Uterus (tissue), 3 donors: ENCODE measurements at regions not wholly inside any gene's neighbourhood (a gene's known extent, or its start where the extent isn't known, plus 50 kb on each side); places are given as distances from the start of the nearest gene placed in this dataset.

ENCODE experiments used
- DNase-seq, 2 donors: peaks; one replicate each; pipeline ENCODE4 v3.0.0-alpha.2; 2019 to 2020
- H3K27ac ChIP-seq, 2 donors: fragments of 200-600 bp; sonication (generic); 1 replicate in 1 of 2; 2 replicates in 1 of 2; pipeline ENCODE4 v1.5.1; 2016 to 2018
- H3K27me3 ChIP-seq, 2 donors: fragments of 200-600 bp; sonication (generic); one replicate each; pipeline ENCODE4 v1.5.1; 2018 to 2019; ENCODE audit warnings: control low read depth in 1 of 2
- H3K36me3 ChIP-seq, 2 donors: fragments of 200-600 bp; sonication (generic); one replicate each; pipeline ENCODE4 v1.5.1; 2019; ENCODE audit warnings: control low read depth in 1 of 2
- H3K4me1 ChIP-seq, 2 donors: fragments of 200-600 bp; sonication (generic); one replicate each; pipeline ENCODE4 v1.5.1; 2018 to 2019; ENCODE audit warnings: control low read depth in 1 of 2
- H3K4me3 ChIP-seq, 2 donors: fragments of 200-600 bp; sonication (generic); 1 replicate in 1 of 2; 2 replicates in 1 of 2; pipeline ENCODE4 v1.5.1; 2018 to 2019; ENCODE audit warnings: mild to moderate bottlenecking in 1 of 2
- H3K9me3 ChIP-seq, 2 donors: fragments of 200-600 bp; sonication (generic); one replicate each; pipeline ENCODE4 v1.5.1; 2019; ENCODE audit warnings: control low read depth in 1 of 2
- CTCF ChIP-seq, 4 experiments: fragments of 200-600 bp in 2 of 4; fragments of 450-650 bp in 2 of 4; sonication (generic) in 2 of 4; IDR thresholded peaks; one replicate each; pipeline ENCODE4 v1.5.1; 2016 to 2019; ENCODE audit warnings: antibody characterized with exemption in 4 of 4, mild to moderate bottlenecking in 2 of 4, moderate library complexity in 1 of 4
- POLR2A ChIP-seq, 2 donors: fragments of 450-650 bp; IDR thresholded peaks; one replicate each; pipeline ENCODE4 v1.6.1; 2016; ENCODE audit warnings: antibody characterized with exemption in 2 of 2, mild to moderate bottlenecking in 1 of 2, moderate library complexity in 1 of 2
- intact Hi-C: fragments of 100-400 bp; cut with DNase I; formaldehyde crosslinking; loops from one replicate; pipeline ENCODE4 v1.15.1; 2023; ENCODE audit warnings: low total_unique reads
- donor health status: DM: yes; HTN: yes; CAD: no.

- Histone ChIP-seq H3K36me3 (no peaks in the 10 kb centered on the region), H3K4me1 (no peaks in the 10 kb centered on the region), H3K4me3 (no peak overlapping the region), H3K9me3 (no peaks in the 10 kb centered on the region), H3K27me3 (no peaks in the 10 kb centered on the region), H3K27ac (no peak overlapping the region)
- intact Hi-C loops: no loop called here
- DNase-seq: no peak
- no peak for TF ChIP-seq CTCF (IDR thresholded peaks at IDR 0.05)
- TF ChIP-seq POLR2A (IDR thresholded peaks at IDR 0.05): no peak
These were observed 187.9 kb upstream of the STXBP6 start for GRCh38 chr14:25237845-25238244.

GRCh38 chr14:25233613-25234012 lies 183.7 kb upstream of the STXBP6 start:
- DNase-seq: no peak
- Histone ChIP-seq H3K4me1 (no peaks in the 10 kb centered on the region), H3K4me3 (no peak overlapping the region), H3K27me3 (no peaks in the 10 kb centered on the region), H3K9me3 (no peaks in the 10 kb centered on the region), H3K27ac (no peak overlapping the region), H3K36me3 (no peaks in the 10 kb centered on the region)
- TF ChIP-seq POLR2A (IDR thresholded peaks at IDR 0.05) (no peak), CTCF (IDR thresholded peaks at IDR 0.05) (no peak)
- intact Hi-C loops: no loop called here

- Histone ChIP-seq H3K27ac (no peak overlapping the region), H3K4me1 (no peaks in the 10 kb centered on the region), H3K27me3 (no peaks in the 10 kb centered on the region), H3K4me3 (no peak overlapping the region), H3K9me3 (no peaks in the 10 kb centered on the region), H3K36me3 (no peaks in the 10 kb centered on the region)
- TF ChIP-seq CTCF (IDR thresholded peaks at IDR 0.05) (no peak), POLR2A (IDR thresholded peaks at IDR 0.05) (no peak)
- no peak for DNase-seq
- intact Hi-C loops: no loop called here
These were observed 181.1 kb upstream of the STXBP6 start for GRCh38 chr14:25231004-25231403.

- no peak overlapping the region for H3K4me3 ChIP-seq
- DNase-seq: no peak
- TF ChIP-seq CTCF (IDR thresholded peaks at IDR 0.05): no peak
- TF ChIP-seq POLR2A (IDR thresholded peaks at IDR 0.05): no peak
- intact Hi-C loops: no loop called here
- no peak overlapping the region for H3K27ac ChIP-seq
- no peaks in the 10 kb centered on the region for H3K9me3 ChIP-seq
- H3K4me1 ChIP-seq: no peaks in the 10 kb centered on the region
- no peaks in the 10 kb centered on the region for H3K27me3 ChIP-seq
- no peaks in the 10 kb centered on the region for H3K36me3 ChIP-seq
These were observed 176.3 kb upstream of the STXBP6 start for GRCh38 chr14:25226214-25226613.

- no peak for DNase-seq
- no peaks in the 10 kb centered on the region for H3K27me3 ChIP-seq
- no peak for TF ChIP-seq CTCF (IDR thresholded peaks at IDR 0.05)
- TF ChIP-seq POLR2A (IDR thresholded peaks at IDR 0.05): no peak
- intact Hi-C loops: no loop called here
- H3K36me3 ChIP-seq: no peaks in the 10 kb centered on the region
- H3K27ac ChIP-seq: no peak overlapping the region
- H3K4me3 ChIP-seq: no peak overlapping the region
- no peaks in the 10 kb centered on the region for H3K9me3 ChIP-seq
- H3K4me1 ChIP-seq: no peaks in the 10 kb centered on the region
These were observed 172.3 kb upstream of the STXBP6 start for GRCh38 chr14:25222256-25222655.
